HFF-Myc (cell line): ENCODE measurements at regions not wholly inside any gene's neighbourhood (a gene's known extent, or its start where the extent isn't known, plus 50 kb on each side); places are given as distances from the start of the nearest gene placed in this dataset.
"Not testable (repeated sequence)": the region's sequence is repeated elsewhere in the genome, so short reads cannot be mapped to it uniquely, and the experiment has no call there.

Experiments used
- DNase-seq: peaks from one replicate; pipeline ENCODE4 v3.0.0-alpha.2; 2011; ENCODE audit warnings: low read depth; ENCODE audit errors: extremely low read depth
- H3K4me3 ChIP-seq: replicated peaks from 2 replicates; pipeline ENCODE4 v1.5.1; 2011; ENCODE audit warnings: low read depth, mild to moderate bottlenecking, control low read depth, low read length
- CTCF ChIP-seq: IDR thresholded peaks from 2 replicates; pipeline ENCODE4 v1.5.1; 2012; ENCODE audit warnings: mild to moderate bottlenecking, low read depth, low read length, control low read depth; ENCODE audit errors: missing control alignments

- no peak for DNase-seq
- no peak overlapping the region for H3K4me3 ChIP-seq
- TF ChIP-seq CTCF: no peak
These were observed 76.4 kb downstream of the PRR15 start for GRCh38 chr7:29639886-29640595.

GRCh38 chr7:29641651-29642050 is 78.0 kb downstream of the PRR15 start:
- no peak for DNase-seq
- no peak for TF ChIP-seq CTCF
- H3K4me3 ChIP-seq: no peak overlapping the region

GRCh38 chr7:29642494-29643155 is 79.0 kb downstream of the PRR15 start:
- TF ChIP-seq CTCF: no peak
- no peak for DNase-seq
- no peak overlapping the region for H3K4me3 ChIP-seq

GRCh38 chr7:29646116-29646515 is 82.5 kb downstream of the PRR15 start:
- not testable (repeated sequence) for DNase-seq, H3K4me3 ChIP-seq

GRCh38 chr7:29647020-29647654 is 83.5 kb downstream of the PRR15 start:
- TF ChIP-seq CTCF: no peak
- no peak overlapping the region for H3K4me3 ChIP-seq
- DNase-seq: no peak

GRCh38 chr7:29647691-29648210 is 84.1 kb downstream of the PRR15 start:
- not testable (repeated sequence) for H3K4me3 ChIP-seq

GRCh38 chr7:29649028-29649716 is 85.5 kb downstream of the PRR15 start:
- DNase-seq: no peak
- no peak overlapping the region for H3K4me3 ChIP-seq
- TF ChIP-seq CTCF: no peak

More at GRCh38 chr7:29647691-29648210, 84.1 kb downstream of the PRR15 start:
- not testable (repeated sequence) for DNase-seq
